ENCODE measurements at regions not wholly inside any gene's neighbourhood (a gene's known extent, or its start where the extent isn't known, plus 50 kb on each side); places are given as distances from the start of the nearest gene placed in this dataset.

- TF ChIP-seq CTCF (conservative IDR thresholded peaks at IDR 0.05 in 1 of 2, IDR thresholded peaks at IDR 0.05 in 1 of 2; ENCODE audit: low read depth in 1 of 2, low read length in 2 of 2) (no peak), EZH2 (IDR thresholded peaks at IDR 0.05; ENCODE audit: low read length, missing control alignments) (no peak)
These were observed 131.5 kb upstream of the KCNK1 start for GRCh38 chr1:233482388-233482787.

All from fibroblast of lung (primary cell).